Panc1 (cell line): ENCODE measurements at regions not wholly inside any gene's neighbourhood (a gene's known extent, or its start where the extent isn't known, plus 50 kb on each side); places are given as distances from the start of the nearest gene placed in this dataset.

Experiments used
- ATAC-seq: fragments of 200-7000 bp; cut with Tn5 transposase; 2 replicates; pipeline ENCODE4 v1.9.1; 2020; ENCODE audit warnings: mild to moderate bottlenecking, moderate library complexity
- BruUV-seq: library from RNA; stranded (reverse); fragments of 400-500 nt; replicated peaks from 2 replicates; lab custom pipeline; 2021; lab: Mats Ljungman, UMichigan
- CTCF ChIA-PET: fragments of 300-600 bp; sonication (Branson Sonifier 250); formaldehyde crosslinking; loops from one replicate; lab custom pipeline; 2022; ENCODE audit warnings: antibody characterized with exemption; lab: Charles Lee
- POLR2A ChIA-PET: fragments of 300-600 bp; sonication (Branson Sonifier 250); formaldehyde crosslinking; loops from one replicate; lab custom pipeline; 2022; ENCODE audit warnings: antibody characterized with exemption; lab: Charles Lee
- DNase-seq: peaks from one replicate; pipeline ENCODE4 v3.0.0-alpha.2; 2010; ENCODE audit warnings: low read depth, low spot score
- H3K27ac ChIP-seq: 2 replicates; pipeline ENCODE4 v1.5.1; 2011; ENCODE audit warnings: mild to moderate bottlenecking, low read length, inconsistent platforms
- H3K27me3 ChIP-seq: fragments of 200-500 bp; sonication (Bioruptor generic); 2 replicates; pipeline ENCODE4 v1.6.0; 2014; ENCODE audit warnings: low read length, inconsistent platforms; ENCODE audit not compliant: control insufficient read depth, insufficient read depth
- H3K36me3 ChIP-seq: fragments of 200-500 bp; sonication (Bioruptor generic); 2 replicates; pipeline ENCODE4 v1.5.1; 2014; ENCODE audit warnings: inconsistent platforms, mild to moderate bottlenecking, low read length, moderate library complexity; ENCODE audit not compliant: control insufficient read depth, insufficient read depth
- H3K4me1 ChIP-seq: 2 replicates; pipeline ENCODE4 v1.5.1; 2011; ENCODE audit warnings: inconsistent platforms, mild to moderate bottlenecking, low read length, moderate library complexity; ENCODE audit not compliant: control insufficient read depth, insufficient read depth
- H3K4me3 ChIP-seq, 2 experiments: 2 replicates each; pipeline ENCODE4 v1.5.1; 2011 to 2012; ENCODE audit warnings: low read depth in 2 of 2, low read length in 2 of 2, mild to moderate bottlenecking in 2 of 2, inconsistent platforms in 1 of 2, moderate library complexity in 1 of 2
- H3K9me3 ChIP-seq: fragments of 200-500 bp; sonication (Bioruptor generic); 2 replicates; pipeline ENCODE4 v1.5.1; 2014; ENCODE audit warnings: low read depth, mild to moderate bottlenecking, inconsistent platforms, low read length, moderate library complexity; ENCODE audit not compliant: control insufficient read depth, insufficient read depth
- CTCF ChIP-seq: fragments of 450-650 bp; IDR thresholded peaks from 2 replicates; pipeline ENCODE4 v1.5.1; 2017; ENCODE audit warnings: mild to moderate bottlenecking
- POLR2AphosphoS5 ChIP-seq: IDR thresholded peaks from 2 replicates; pipeline ENCODE4 v1.6.1; 2012; ENCODE audit warnings: mild to moderate bottlenecking, low read depth, low read length, moderate library complexity
- REST ChIP-seq, 2 experiments: IDR thresholded peaks; 2 replicates each; pipeline ENCODE4 v1.6.1; 2011 to 2012; ENCODE audit warnings: low read depth in 2 of 2, control low read depth in 1 of 2, low read length in 1 of 2, mild to moderate bottlenecking in 1 of 2, moderate library complexity in 1 of 2; ENCODE audit not compliant: insufficient read depth in 1 of 2
- SIN3A ChIP-seq: IDR thresholded peaks from 2 replicates; pipeline ENCODE4 v1.6.1; 2012; ENCODE audit warnings: low read depth, mild to moderate bottlenecking, low read length, moderate library complexity, borderline replicate concordance; ENCODE audit not compliant: insufficient read depth
- TCF7L2 ChIP-seq: IDR thresholded peaks from 2 replicates; pipeline ENCODE4 v1.6.1; 2011; ENCODE audit warnings: mild to moderate bottlenecking, low read depth, low read length, inconsistent platforms
- in situ Hi-C: cut with HindIII; loops from 2 replicates; pipeline ENCODE4 v1.10.0; 2016; ENCODE audit warnings: low sequenced_read_pairs, low pct_unique_long_range_greater_than_20kb
- intact Hi-C: fragments of 100-400 bp; cut with micrococcal nuclease; formaldehyde crosslinking; loops from one replicate; pipeline ENCODE4 v1.10.0; 2022; ENCODE audit not compliant: unreplicated experiment

- BruUV-seq, result no TSS peak
- Histone ChIP-seq H3K4me1 (no peaks in the 10 kb centered on the region), H3K4me3 (no peak overlapping the region), H3K27ac (no peak overlapping the region), H3K27me3 (no peaks in the 10 kb centered on the region), H3K9me3 (no peaks in the 10 kb centered on the region), H3K36me3 (no peaks in the 10 kb centered on the region)
- intact Hi-C loops, result no loop called here
- in situ Hi-C loops, result no loop called here
- TF ChIP-seq REST (IDR thresholded peaks at IDR 0.05; ENCODE audit: insufficient read depth in 1 of 2, low read depth in 2 of 2, low read length in 1 of 2), result no peak
- no peak for TF ChIP-seq TCF7L2
- no peak for TF ChIP-seq POLR2AphosphoS5
- no peak for TF ChIP-seq CTCF
- no peak for TF ChIP-seq SIN3A
- POLR2A ChIA-PET, result interaction anchor here (0.6 kb wide), 1 partner anchor 19 kb away, joined by 10 read pairs; no protein-coding TSS in a partner anchor
- DNase-seq, result no peak
- CTCF ChIA-PET, result no interaction called here
- ATAC-seq, result no peak
These were observed 56.5 kb upstream of the SIRPA start for GRCh38 chr20:1838556-1839279.

DNA sequence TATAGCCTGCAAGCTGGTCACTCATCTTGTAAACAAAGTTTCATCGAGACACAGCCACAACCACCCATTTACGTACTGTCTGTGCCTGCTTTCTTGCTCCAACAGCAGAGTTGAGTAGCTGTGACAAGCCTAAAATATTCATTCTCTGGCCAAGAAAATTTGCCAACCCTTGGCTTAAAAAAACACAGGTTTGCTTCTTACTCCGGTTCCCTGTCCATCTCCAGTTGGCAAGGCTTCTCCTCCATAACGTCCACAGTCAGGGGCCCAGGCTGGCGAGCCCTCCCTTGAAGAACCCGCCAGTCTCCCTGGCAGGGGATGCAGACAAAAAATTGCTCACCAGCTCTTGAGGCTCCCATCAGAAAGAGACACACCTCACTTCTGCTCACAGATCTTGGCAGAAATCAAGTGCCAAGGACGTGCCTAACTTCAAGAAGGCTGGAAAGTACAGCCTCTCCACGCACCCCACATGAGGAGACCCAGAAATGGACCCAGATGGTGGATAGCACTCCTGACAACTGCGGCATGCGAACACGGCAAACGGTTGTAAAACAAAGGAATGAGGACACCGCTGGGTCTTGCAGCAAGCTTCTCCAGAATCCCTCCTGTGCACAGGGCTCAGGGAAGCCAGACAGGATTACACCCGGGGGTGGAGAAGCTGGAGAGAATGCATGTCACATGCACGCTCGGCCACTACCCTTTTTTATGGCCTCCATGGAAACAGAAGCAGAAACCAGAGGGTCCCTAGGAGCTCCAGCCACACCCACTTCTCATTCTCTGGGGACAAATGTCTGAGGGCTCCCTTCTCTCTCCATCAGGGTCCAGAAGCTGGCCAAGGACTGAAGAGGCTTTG lies 59.8 kb upstream of the SIRPA start:
- intact Hi-C loops, result no loop called here
- Histone ChIP-seq H3K4me1 (no peaks in the 10 kb centered on the region), H3K9me3 (no peaks in the 10 kb centered on the region), H3K36me3 (no peaks in the 10 kb centered on the region), H3K27ac (no peak overlapping the region), H3K27me3 (no peaks in the 10 kb centered on the region), H3K4me3 (no peak overlapping the region)
- DNase-seq, result no peak
- TF ChIP-seq TCF7L2 (no peak), SIN3A (no peak), CTCF (no peak)
- in situ Hi-C loops, result no loop called here
- CTCF ChIA-PET, result no interaction called here
- no TSS peak for BruUV-seq
- no peak for ATAC-seq
- POLR2A ChIA-PET, result no interaction called here
